ENCODE measurements at regions not wholly inside any gene's neighbourhood (a gene's known extent, or its start where the extent isn't known, plus 50 kb on each side); places are given as distances from the start of the nearest gene placed in this dataset.

- ATAC-seq (ENCODE audit: insufficient read depth, low read depth): no peak
- peaks cover 98% of the 10 kb centered on the region for H3K79me2 ChIP-seq (ENCODE audit: insufficient read depth, low read length)
- DNase-seq: no peak
- no peaks in the 10 kb centered on the region for H3K27me3 ChIP-seq (ENCODE audit: insufficient read depth, low read length, poor library complexity)
- peaks cover 10% of the 10 kb centered on the region; the same call in 1 of the 2 replicates for H3K36me3 ChIP-seq (ENCODE audit: insufficient read depth, low read length)
- no peak overlapping the region for H3K4me2 ChIP-seq (ENCODE audit: insufficient read depth, low read length)
- H3K27ac ChIP-seq (ENCODE audit: low read length): peak overlapping the region; percentile 58
- no peak overlapping the region for H2AFZ ChIP-seq (ENCODE audit: low read depth, low read length)
- H3K9me3 ChIP-seq (ENCODE audit: insufficient read depth, low read length, severe bottlenecking): no peaks in the 10 kb centered on the region
- no peak overlapping the region for H3K9ac ChIP-seq (ENCODE audit: low read depth, low read length)
- H3K4me3 ChIP-seq (ENCODE audit: low read depth in 1 of 2, low read length in 2 of 2): no peak overlapping the region
- TF ChIP-seq EZH2 (IDR thresholded peaks at IDR 0.05; ENCODE audit: borderline replicate concordance, low read depth, low read length, severe bottlenecking): no peak
- TF ChIP-seq, protein P1, sequence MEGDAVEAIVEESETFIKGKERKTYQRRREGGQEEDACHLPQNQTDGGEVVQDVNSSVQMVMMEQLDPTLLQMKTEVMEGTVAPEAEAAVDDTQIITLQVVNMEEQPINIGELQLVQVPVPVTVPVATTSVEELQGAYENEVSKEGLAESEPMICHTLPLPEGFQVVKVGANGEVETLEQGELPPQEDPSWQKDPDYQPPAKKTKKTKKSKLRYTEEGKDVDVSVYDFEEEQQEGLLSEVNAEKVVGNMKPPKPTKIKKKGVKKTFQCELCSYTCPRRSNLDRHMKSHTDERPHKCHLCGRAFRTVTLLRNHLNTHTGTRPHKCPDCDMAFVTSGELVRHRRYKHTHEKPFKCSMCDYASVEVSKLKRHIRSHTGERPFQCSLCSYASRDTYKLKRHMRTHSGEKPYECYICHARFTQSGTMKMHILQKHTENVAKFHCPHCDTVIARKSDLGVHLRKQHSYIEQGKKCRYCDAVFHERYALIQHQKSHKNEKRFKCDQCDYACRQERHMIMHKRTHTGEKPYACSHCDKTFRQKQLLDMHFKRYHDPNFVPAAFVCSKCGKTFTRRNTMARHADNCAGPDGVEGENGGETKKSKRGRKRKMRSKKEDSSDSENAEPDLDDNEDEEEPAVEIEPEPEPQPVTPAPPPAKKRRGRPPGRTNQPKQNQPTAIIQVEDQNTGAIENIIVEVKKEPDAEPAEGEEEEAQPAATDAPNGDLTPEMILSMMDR (IDR thresholded peaks at IDR 0.05; ENCODE audit: borderline replicate concordance, extremely low read depth, low read length, poor library complexity, severe bottlenecking): no peak
- H3K4me1 ChIP-seq (ENCODE audit: insufficient read depth, low read length): peaks cover 67% of the 10 kb centered on the region
- H4K20me1 ChIP-seq (ENCODE audit: insufficient read depth, low read length): peaks cover 3% of the 10 kb centered on the region; the same call in 1 of the 2 replicates
Measured at GRCh38 chr7:131015657-131015958, 281.6 kb upstream of the KLF14 start.

DNA sequence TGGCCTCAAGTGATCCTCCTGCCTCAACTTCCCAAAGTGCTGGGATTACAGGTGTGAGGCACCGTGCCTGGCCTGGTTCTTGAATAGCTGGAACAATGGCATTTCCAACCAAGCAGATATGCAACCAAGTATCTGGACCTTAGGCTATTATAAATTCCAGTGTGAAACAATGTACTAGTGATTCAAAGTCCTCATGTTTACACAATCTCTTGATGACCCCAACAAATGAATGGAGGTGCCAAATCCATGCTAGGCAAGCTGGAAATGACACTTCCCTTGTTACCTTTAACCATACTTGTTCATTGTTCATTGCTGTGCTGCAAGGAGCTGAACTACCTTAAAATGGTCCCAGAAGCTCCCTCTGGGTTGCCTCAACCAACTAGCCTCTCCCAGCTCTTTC is 282.2 kb upstream of the KLF14 start:
- ATAC-seq (ENCODE audit: insufficient read depth, low read depth) (no peak), DNase-seq (no peak)
- Histone ChIP-seq H2AFZ (ENCODE audit: low read depth, low read length) (no peak overlapping the region), H3K27me3 (ENCODE audit: insufficient read depth, low read length, poor library complexity) (no peaks in the 10 kb centered on the region), H3K9ac (ENCODE audit: low read depth, low read length) (no peak overlapping the region), H3K4me3 (ENCODE audit: low read depth in 1 of 2, low read length in 2 of 2) (no peak overlapping the region), H3K4me1 (ENCODE audit: insufficient read depth, low read length) (peaks cover 63% of the 10 kb centered on the region), H3K9me3 (ENCODE audit: insufficient read depth, low read length, severe bottlenecking) (no peaks in the 10 kb centered on the region), H3K36me3 (ENCODE audit: insufficient read depth, low read length) (peaks cover 10% of the 10 kb centered on the region; the same call in 1 of the 2 replicates), H3K4me2 (ENCODE audit: insufficient read depth, low read length) (no peak overlapping the region), H3K27ac (ENCODE audit: low read length) (peak overlapping the region; percentile 36; the same call in 1 of the 2 replicates), H4K20me1 (ENCODE audit: insufficient read depth, low read length) (peaks cover 3% of the 10 kb centered on the region; the same call in 1 of the 2 replicates), H3K79me2 (ENCODE audit: insufficient read depth, low read length) (peaks cover 98% of the 10 kb centered on the region)
- no peak for TF ChIP-seq EZH2 (IDR thresholded peaks at IDR 0.05; ENCODE audit: borderline replicate concordance, low read depth, low read length, severe bottlenecking)
- TF ChIP-seq, protein P1 (IDR thresholded peaks at IDR 0.05; ENCODE audit: borderline replicate concordance, extremely low read depth, low read length, poor library complexity, severe bottlenecking): no peak

DNA sequence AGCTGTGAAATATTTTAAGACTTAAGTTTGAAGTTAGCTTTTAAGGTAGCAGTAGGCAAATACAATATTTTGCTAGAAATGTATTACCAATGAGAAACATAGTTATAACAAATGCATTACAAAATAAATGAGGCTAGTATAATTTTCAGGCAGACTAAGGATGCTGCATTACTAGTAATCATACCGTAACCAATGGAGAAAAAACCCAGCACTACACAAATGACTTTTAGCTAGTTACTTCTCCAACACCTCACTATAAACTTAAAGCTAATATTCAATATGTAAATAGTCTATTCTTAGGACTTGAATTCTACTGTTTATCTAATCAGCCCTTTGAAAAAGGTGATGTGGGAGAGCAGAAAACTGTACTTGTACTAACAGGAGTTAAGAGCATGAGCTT is 285.3 kb upstream of the KLF14 start:
- ATAC-seq (ENCODE audit: insufficient read depth, low read depth): no peak
- peaks cover 6% of the 10 kb centered on the region; the same call in 1 of the 2 replicates for H4K20me1 ChIP-seq (ENCODE audit: insufficient read depth, low read length)
- peaks cover 98% of the 10 kb centered on the region for H3K79me2 ChIP-seq (ENCODE audit: insufficient read depth, low read length)
- H3K4me3 ChIP-seq (ENCODE audit: low read depth in 1 of 2, low read length in 2 of 2): no peak overlapping the region
- H3K9ac ChIP-seq (ENCODE audit: low read depth, low read length): no peak overlapping the region
- no peak for TF ChIP-seq EZH2 (IDR thresholded peaks at IDR 0.05; ENCODE audit: borderline replicate concordance, low read depth, low read length, severe bottlenecking)
- TF ChIP-seq, protein P1 (IDR thresholded peaks at IDR 0.05; ENCODE audit: borderline replicate concordance, extremely low read depth, low read length, poor library complexity, severe bottlenecking): no peak
- no peak overlapping the region for H3K4me2 ChIP-seq (ENCODE audit: insufficient read depth, low read length)
- H3K27ac ChIP-seq (ENCODE audit: low read length): peak overlapping the region; percentile 22; the same call in 1 of the 2 replicates
- H3K36me3 ChIP-seq (ENCODE audit: insufficient read depth, low read length): peaks cover 13% of the 10 kb centered on the region; the same call in 1 of the 2 replicates
- peaks cover 40% of the 10 kb centered on the region for H3K4me1 ChIP-seq (ENCODE audit: insufficient read depth, low read length)
- H2AFZ ChIP-seq (ENCODE audit: low read depth, low read length): no peak overlapping the region
- no peaks in the 10 kb centered on the region for H3K9me3 ChIP-seq (ENCODE audit: insufficient read depth, low read length, severe bottlenecking)
- H3K27me3 ChIP-seq (ENCODE audit: insufficient read depth, low read length, poor library complexity): no peaks in the 10 kb centered on the region
- DNase-seq: no peak
